KMS-11 (cell line): ENCODE measurements at regions not wholly inside any gene's neighbourhood (a gene's known extent, or its start where the extent isn't known, plus 50 kb on each side); places are given as distances from the start of the nearest gene placed in this dataset.

ENCODE experiments used
- H2AFZ ChIP-seq: fragments of 200-600 bp; sonication (generic); 2 replicates; pipeline ENCODE4 v1.6.1; 2016; ENCODE audit warnings: antibody characterized with exemption, mixed run types, low read depth
- H3K27ac ChIP-seq: fragments of 200-600 bp; sonication (generic); 2 replicates; pipeline ENCODE4 v1.6.1; 2016; ENCODE audit warnings: mild to moderate bottlenecking, mixed run types
- H3K27me3 ChIP-seq: fragments of 200-600 bp; sonication (generic); 2 replicates; pipeline ENCODE4 v1.6.1; 2017; ENCODE audit warnings: mild to moderate bottlenecking, low read depth, mixed run types, moderate library complexity; ENCODE audit not compliant: insufficient read depth
- H3K36me3 ChIP-seq: fragments of 200-600 bp; sonication (generic); 2 replicates; pipeline ENCODE4 v1.6.1; 2017; ENCODE audit warnings: mild to moderate bottlenecking, mixed run types; ENCODE audit not compliant: insufficient read depth
- H3K4me1 ChIP-seq: fragments of 200-600 bp; sonication (generic); 2 replicates; pipeline ENCODE4 v1.6.1; 2016; ENCODE audit warnings: mild to moderate bottlenecking, low read depth, mixed run types; ENCODE audit not compliant: poor library complexity, severe bottlenecking
- H3K4me2 ChIP-seq: fragments of 200-600 bp; sonication (generic); 2 replicates; pipeline ENCODE4 v1.7.0; 2016; ENCODE audit warnings: mild to moderate bottlenecking, mixed run types
- H3K4me3 ChIP-seq: fragments of 200-600 bp; sonication (generic); IDR thresholded peaks from 2 replicates; pipeline ENCODE4 v1.6.1; 2017; ENCODE audit warnings: low read depth, low read length, mixed read lengths; ENCODE audit not compliant: insufficient read depth
- H3K79me2 ChIP-seq: fragments of 200-600 bp; sonication (generic); 2 replicates; pipeline ENCODE4 v1.6.1; 2016; ENCODE audit warnings: low read depth, mixed run types; ENCODE audit not compliant: insufficient read depth
- H3K9ac ChIP-seq: fragments of 200-600 bp; sonication (generic); 2 replicates; pipeline ENCODE4 v1.6.1; 2016; ENCODE audit warnings: mild to moderate bottlenecking, mixed run types
- H4K20me1 ChIP-seq: fragments of 200-600 bp; sonication (generic); 2 replicates; pipeline ENCODE4 v1.6.1; 2016; ENCODE audit warnings: mild to moderate bottlenecking, mixed run types; ENCODE audit not compliant: insufficient read depth
- TF ChIP-seq, protein P1 (sequence below): fragments of 200-600 bp; sonication (generic); conservative IDR thresholded peaks from 2 replicates; pipeline ENCODE4 v1.6.1; 2017; ENCODE audit warnings: low read depth, mild to moderate bottlenecking, antibody characterized with exemption, low read length, moderate library complexity, mixed read lengths

DNA sequence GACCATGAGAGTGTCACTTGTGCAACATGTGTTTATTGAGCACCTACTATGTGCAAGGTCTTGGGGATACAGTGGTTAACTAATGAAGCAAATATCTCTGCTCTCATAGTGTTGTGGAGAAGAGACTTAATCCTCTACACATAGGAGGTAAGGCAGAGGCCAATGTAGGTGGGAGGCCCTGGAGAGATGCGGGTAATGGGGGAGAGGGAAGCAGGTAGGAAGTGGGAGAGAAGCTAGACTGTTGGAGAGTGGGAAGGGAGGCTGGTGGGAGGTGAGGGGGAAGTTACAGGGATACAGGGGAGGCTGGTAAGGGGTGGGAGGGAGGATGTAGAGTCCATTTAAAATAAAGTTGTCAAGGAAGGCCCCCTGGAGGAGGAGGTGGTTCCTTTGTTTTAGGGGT lies 240.0 kb downstream of the MIAT start:
- Histone ChIP-seq H3K27ac (no peak overlapping the region), H3K4me2 (no peak overlapping the region), H3K36me3 (no peaks in the 10 kb centered on the region), H2AFZ (no peak overlapping the region), H3K4me1 (no peaks in the 10 kb centered on the region), H4K20me1 (no peaks in the 10 kb centered on the region), H3K9ac (no peak overlapping the region), H3K79me2 (no peaks in the 10 kb centered on the region), H3K4me3 (no peak overlapping the region), H3K27me3 (peaks cover 16% of the 10 kb centered on the region; the same call in 1 of the 2 replicates)
- TF ChIP-seq, protein P1, sequence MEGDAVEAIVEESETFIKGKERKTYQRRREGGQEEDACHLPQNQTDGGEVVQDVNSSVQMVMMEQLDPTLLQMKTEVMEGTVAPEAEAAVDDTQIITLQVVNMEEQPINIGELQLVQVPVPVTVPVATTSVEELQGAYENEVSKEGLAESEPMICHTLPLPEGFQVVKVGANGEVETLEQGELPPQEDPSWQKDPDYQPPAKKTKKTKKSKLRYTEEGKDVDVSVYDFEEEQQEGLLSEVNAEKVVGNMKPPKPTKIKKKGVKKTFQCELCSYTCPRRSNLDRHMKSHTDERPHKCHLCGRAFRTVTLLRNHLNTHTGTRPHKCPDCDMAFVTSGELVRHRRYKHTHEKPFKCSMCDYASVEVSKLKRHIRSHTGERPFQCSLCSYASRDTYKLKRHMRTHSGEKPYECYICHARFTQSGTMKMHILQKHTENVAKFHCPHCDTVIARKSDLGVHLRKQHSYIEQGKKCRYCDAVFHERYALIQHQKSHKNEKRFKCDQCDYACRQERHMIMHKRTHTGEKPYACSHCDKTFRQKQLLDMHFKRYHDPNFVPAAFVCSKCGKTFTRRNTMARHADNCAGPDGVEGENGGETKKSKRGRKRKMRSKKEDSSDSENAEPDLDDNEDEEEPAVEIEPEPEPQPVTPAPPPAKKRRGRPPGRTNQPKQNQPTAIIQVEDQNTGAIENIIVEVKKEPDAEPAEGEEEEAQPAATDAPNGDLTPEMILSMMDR: no peak

GRCh38 chr22:26898946-26899605 lies 241.7 kb downstream of the MIAT start:
- no peaks in the 10 kb centered on the region for H3K79me2 ChIP-seq
- no peak overlapping the region for H3K27ac ChIP-seq
- H2AFZ ChIP-seq: no peak overlapping the region
- no peak overlapping the region for H3K4me2 ChIP-seq
- H3K4me3 ChIP-seq: no peak overlapping the region
- TF ChIP-seq, protein P1: no peak
- no peaks in the 10 kb centered on the region for H3K4me1 ChIP-seq
- H3K27me3 ChIP-seq: peaks cover 15% of the 10 kb centered on the region; the same call in 1 of the 2 replicates
- H4K20me1 ChIP-seq: no peaks in the 10 kb centered on the region
- H3K9ac ChIP-seq: no peak overlapping the region
- no peaks in the 10 kb centered on the region for H3K36me3 ChIP-seq

DNA sequence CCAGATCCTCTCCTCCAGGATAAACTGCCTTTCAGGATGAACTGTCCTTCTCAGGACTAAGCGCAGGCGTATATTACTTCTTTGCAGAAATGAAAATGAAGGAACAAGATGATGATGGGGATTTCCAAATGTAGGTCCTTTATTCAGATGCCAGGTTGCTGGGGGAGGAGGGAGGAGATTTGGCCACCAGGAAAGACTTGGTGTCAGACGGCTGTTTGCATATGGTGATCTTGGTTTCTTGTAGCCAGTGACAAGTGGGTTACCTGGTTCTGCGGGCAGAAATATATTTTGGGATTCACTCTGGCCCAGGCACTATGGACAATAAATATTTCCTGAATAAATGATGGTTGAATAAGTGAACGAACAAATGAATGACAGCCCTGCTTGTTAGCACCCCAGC lies 243.4 kb downstream of the MIAT start:
- H3K36me3 ChIP-seq: no peaks in the 10 kb centered on the region
- H2AFZ ChIP-seq: no peak overlapping the region
- H3K27me3 ChIP-seq: peaks cover 21% of the 10 kb centered on the region; the same call in 1 of the 2 replicates
- no peak overlapping the region for H3K4me2 ChIP-seq
- H4K20me1 ChIP-seq: no peaks in the 10 kb centered on the region
- no peak overlapping the region for H3K4me3 ChIP-seq
- H3K79me2 ChIP-seq: no peaks in the 10 kb centered on the region
- no peak overlapping the region for H3K27ac ChIP-seq
- no peak overlapping the region for H3K9ac ChIP-seq
- TF ChIP-seq, protein P1: no peak
- no peaks in the 10 kb centered on the region for H3K4me1 ChIP-seq

- H3K79me2 ChIP-seq: no peaks in the 10 kb centered on the region
- H3K27me3 ChIP-seq: peaks cover 21% of the 10 kb centered on the region; the same call in 1 of the 2 replicates
- no peaks in the 10 kb centered on the region for H4K20me1 ChIP-seq
- no peak overlapping the region for H3K9ac ChIP-seq
- no peaks in the 10 kb centered on the region for H3K36me3 ChIP-seq
- TF ChIP-seq, protein P1: no peak
- no peak overlapping the region for H3K4me3 ChIP-seq
- no peak overlapping the region for H2AFZ ChIP-seq
- H3K4me2 ChIP-seq: no peak overlapping the region
- no peaks in the 10 kb centered on the region for H3K4me1 ChIP-seq
- no peak overlapping the region for H3K27ac ChIP-seq
Observed at GRCh38 chr22:26901198-26901816, 243.9 kb downstream of the MIAT start.
